Neural crest cell (in vitro differentiated cells): ENCODE measurements at regions not wholly inside any gene's neighbourhood (a gene's known extent, or its start where the extent isn't known, plus 50 kb on each side); places are given as distances from the start of the nearest gene placed in this dataset.
A peak's percentile ranks its signal among the peaks of the same experiment; 100 is the strongest.

Source experiments
- DNase-seq: peaks from one replicate; pipeline ENCODE4 v3.0.0; 2021; ENCODE audit warnings: low read depth, mixed read lengths, low spot score
- H3K27ac Mint-ChIP-seq: one replicate; pipeline ENCODE4 v1.8.0; 2021; ENCODE audit warnings: mild to moderate bottlenecking, mixed read lengths; ENCODE audit not compliant: unreplicated experiment
- H3K27me3 Mint-ChIP-seq: 2 replicates; pipeline ENCODE4 v1.8.0; 2021; ENCODE audit warnings: low read depth, mild to moderate bottlenecking, mixed read lengths
- H3K36me3 Mint-ChIP-seq: 2 replicates; pipeline ENCODE4 v1.8.0; 2021; ENCODE audit warnings: low read depth, mild to moderate bottlenecking, mixed read lengths
- H3K4me1 Mint-ChIP-seq: 2 replicates; pipeline ENCODE4 v1.8.0; 2021; ENCODE audit warnings: mixed read lengths
- H3K4me3 Mint-ChIP-seq: one replicate; pipeline ENCODE4 v1.8.0; 2021; ENCODE audit warnings: mild to moderate bottlenecking, mixed read lengths
- H3K9me3 Mint-ChIP-seq: 2 replicates; pipeline ENCODE4 v1.8.0; 2021; ENCODE audit warnings: mixed read lengths
- TF ChIP-seq, protein P1 (sequence below): fragments of 200-600 bp; sonication (generic); conservative IDR thresholded peaks from 2 replicates; pipeline ENCODE4 v1.5.0; 2021; ENCODE audit warnings: antibody characterized with exemption, mild to moderate bottlenecking

DNA sequence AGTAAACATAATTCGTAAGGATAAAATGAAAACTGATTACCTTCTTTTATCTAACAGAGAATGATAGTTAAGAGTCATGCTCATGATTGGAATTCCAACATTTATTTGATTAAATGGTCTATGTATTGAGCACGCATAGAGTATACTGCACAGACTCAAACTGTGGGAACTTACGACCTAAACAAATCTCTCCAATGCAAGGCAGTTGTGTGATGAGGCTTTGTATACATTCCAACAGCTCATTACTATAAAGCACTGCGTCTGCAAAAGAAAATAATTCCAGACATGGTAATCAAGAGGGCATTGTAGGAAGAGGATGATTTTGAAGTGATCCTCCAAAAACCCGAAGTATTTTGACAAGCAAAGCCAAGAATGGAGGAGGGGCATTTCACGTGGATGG, 169.5 kb downstream of the NUFIP1 start:
- Mint-ChIP-seq H3K27ac (no peak overlapping the region), H3K27me3 (no peaks in the 10 kb centered on the region), H3K9me3 (no peaks in the 10 kb centered on the region), H3K4me1 (no peaks in the 10 kb centered on the region), H3K4me3 (no peak overlapping the region), H3K36me3 (no peaks in the 10 kb centered on the region)
- DNase-seq: no peak
- TF ChIP-seq, protein P1, sequence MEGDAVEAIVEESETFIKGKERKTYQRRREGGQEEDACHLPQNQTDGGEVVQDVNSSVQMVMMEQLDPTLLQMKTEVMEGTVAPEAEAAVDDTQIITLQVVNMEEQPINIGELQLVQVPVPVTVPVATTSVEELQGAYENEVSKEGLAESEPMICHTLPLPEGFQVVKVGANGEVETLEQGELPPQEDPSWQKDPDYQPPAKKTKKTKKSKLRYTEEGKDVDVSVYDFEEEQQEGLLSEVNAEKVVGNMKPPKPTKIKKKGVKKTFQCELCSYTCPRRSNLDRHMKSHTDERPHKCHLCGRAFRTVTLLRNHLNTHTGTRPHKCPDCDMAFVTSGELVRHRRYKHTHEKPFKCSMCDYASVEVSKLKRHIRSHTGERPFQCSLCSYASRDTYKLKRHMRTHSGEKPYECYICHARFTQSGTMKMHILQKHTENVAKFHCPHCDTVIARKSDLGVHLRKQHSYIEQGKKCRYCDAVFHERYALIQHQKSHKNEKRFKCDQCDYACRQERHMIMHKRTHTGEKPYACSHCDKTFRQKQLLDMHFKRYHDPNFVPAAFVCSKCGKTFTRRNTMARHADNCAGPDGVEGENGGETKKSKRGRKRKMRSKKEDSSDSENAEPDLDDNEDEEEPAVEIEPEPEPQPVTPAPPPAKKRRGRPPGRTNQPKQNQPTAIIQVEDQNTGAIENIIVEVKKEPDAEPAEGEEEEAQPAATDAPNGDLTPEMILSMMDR: no peak

DNA sequence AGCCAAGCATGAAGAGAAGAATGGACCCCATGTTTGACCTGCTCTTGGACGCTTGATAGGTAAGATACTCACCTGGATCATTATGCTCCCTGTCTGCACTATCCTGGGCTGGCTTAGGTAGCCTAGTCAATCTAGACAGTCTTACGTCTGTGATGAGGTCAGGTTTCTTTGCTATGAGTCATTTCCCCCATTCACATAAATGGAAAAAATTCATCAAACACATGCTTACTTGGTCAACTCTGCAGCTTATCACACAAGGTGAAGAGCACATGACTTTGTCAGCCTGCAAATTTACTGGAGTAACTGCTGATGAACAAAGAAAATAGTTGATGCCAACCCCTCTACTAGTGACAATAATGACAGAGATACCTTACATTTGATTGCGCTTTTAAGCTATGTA, 170.0 kb downstream of the NUFIP1 start:
- Mint-ChIP-seq H3K9me3 (no peaks in the 10 kb centered on the region), H3K4me1 (no peaks in the 10 kb centered on the region), H3K27ac (no peak overlapping the region), H3K4me3 (no peak overlapping the region), H3K36me3 (no peaks in the 10 kb centered on the region), H3K27me3 (no peaks in the 10 kb centered on the region)
- TF ChIP-seq, protein P1: no peak
- no peak for DNase-seq

DNA sequence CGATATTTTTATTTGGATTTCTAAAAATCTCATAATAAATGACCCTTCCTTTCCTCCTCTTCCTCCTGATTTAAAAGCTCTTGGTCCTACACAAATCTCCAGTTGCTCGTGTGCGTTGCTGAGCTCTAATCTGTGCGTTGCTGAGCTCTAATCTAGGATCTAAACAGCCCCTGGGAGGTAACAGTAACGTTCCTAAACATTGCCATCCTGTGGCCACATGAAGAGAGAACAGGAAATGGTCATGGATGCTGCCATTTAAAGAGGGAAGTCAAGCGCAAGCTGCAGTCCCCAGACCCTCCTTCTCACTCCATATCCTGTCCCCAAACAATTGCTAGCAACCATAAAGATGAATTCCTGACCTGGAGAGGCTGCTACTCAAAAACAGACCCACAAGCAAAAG, 170.8 kb downstream of the NUFIP1 start:
- no peak overlapping the region for H3K27ac Mint-ChIP-seq
- no peak for DNase-seq
- H3K4me1 Mint-ChIP-seq: no peaks in the 10 kb centered on the region
- H3K9me3 Mint-ChIP-seq: no peaks in the 10 kb centered on the region
- H3K36me3 Mint-ChIP-seq: no peaks in the 10 kb centered on the region
- no peaks in the 10 kb centered on the region for H3K27me3 Mint-ChIP-seq
- TF ChIP-seq, protein P1: peak; percentile 52
- H3K4me3 Mint-ChIP-seq: no peak overlapping the region

DNA sequence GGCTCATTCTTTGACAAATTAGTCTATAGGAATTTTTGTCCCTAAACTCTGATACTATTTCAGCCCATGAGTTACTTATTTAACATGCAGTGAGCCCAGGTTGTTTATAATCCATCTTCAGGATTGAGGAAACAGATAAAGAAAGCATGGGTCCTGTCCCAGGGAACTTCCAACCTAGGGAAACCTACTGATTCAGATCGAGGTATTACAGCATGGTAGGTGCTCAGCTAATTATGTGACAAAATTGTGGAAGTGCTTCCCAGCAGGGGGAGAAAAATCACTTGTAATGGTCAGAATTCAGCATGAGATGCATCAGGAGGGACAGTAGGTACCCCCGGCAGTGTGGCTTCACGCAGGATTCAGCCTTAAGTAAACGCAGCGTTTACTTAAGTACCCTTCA, 171.3 kb downstream of the NUFIP1 start:
- Mint-ChIP-seq H3K4me1 (no peaks in the 10 kb centered on the region), H3K36me3 (no peaks in the 10 kb centered on the region), H3K27me3 (no peaks in the 10 kb centered on the region), H3K9me3 (no peaks in the 10 kb centered on the region), H3K27ac (peak overlapping the region; percentile 86), H3K4me3 (no peak overlapping the region)
- no peak for DNase-seq
- TF ChIP-seq, protein P1: no peak

DNA sequence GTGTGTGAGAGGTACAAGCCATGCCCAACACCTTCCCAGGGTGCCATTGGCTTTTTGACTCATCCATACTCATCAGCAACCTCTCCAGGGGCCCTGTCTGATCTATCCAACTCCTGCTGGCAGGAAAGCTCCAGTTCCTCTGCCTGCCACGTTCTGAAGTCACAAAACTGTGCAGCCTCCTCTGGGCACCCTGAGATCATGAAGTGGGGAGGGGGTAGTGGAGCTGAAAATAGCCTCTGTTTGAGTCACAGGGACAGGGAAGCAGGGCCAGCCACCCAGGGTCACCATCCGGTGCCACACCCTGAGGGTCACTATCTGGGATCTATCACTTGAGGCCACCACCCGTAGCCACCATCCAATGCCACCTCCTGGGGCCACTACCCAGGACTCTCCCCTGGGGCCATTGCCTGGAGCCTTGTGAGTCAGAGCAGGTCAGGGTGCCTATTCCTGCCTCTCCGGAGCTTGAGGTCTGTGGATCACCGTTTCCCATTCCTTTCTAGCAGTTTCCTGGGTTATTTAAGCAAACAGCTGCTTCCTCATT, 172.1 kb downstream of the NUFIP1 start:
- Mint-ChIP-seq H3K9me3 (no peaks in the 10 kb centered on the region), H3K36me3 (no peaks in the 10 kb centered on the region), H3K27ac (no peak overlapping the region), H3K4me3 (no peak overlapping the region), H3K27me3 (no peaks in the 10 kb centered on the region), H3K4me1 (no peaks in the 10 kb centered on the region)
- no peak for DNase-seq
- TF ChIP-seq, protein P1: no peak

DNA sequence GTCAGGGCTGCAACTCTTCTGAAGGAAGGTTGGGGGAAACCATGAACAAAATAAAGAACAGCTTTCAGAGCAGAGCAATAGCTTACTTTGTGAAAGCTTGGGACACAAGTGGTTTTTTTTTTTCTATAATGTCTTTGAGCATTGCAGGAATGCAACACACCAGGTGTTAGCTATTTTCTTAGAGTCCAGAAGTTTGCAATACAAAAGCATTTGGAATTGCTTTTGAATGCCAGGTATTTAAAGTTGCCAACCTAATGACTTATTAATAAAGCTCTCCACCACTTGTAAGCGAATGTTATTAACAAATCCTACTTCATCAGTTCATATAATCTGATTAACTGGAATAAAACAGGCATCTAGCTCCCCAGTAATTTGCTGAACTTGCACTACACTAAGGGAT, 172.6 kb downstream of the NUFIP1 start:
- no peak for DNase-seq
- no peaks in the 10 kb centered on the region for H3K27me3 Mint-ChIP-seq
- H3K4me3 Mint-ChIP-seq: no peak overlapping the region
- TF ChIP-seq, protein P1: no peak
- H3K27ac Mint-ChIP-seq: no peak overlapping the region
- H3K4me1 Mint-ChIP-seq: no peaks in the 10 kb centered on the region
- H3K36me3 Mint-ChIP-seq: no peaks in the 10 kb centered on the region
- H3K9me3 Mint-ChIP-seq: no peaks in the 10 kb centered on the region
